Activated CD8-positive, alpha-beta memory T cell treated with anti-CD3 and anti-CD28 coated beads, Interleukin-2, amount 50 U/mL, for 48 hours (primary cell): ENCODE measurements at regions not wholly inside any gene's neighbourhood (a gene's known extent, or its start where the extent isn't known, plus 50 kb on each side); places are given as distances from the start of the nearest gene placed in this dataset.

Experiments used
- DNase-seq: peaks from one replicate; pipeline ENCODE4 v3.0.0-alpha.2; 2020

- DNase-seq: no peak
Measured at GRCh38 chr6:114520976-114521375, 178.2 kb upstream of the HS3ST5 start.

GRCh38 chr6:114514170-114514569 is 171.3 kb upstream of the HS3ST5 start:
- DNase-seq: no peak

- no peak for DNase-seq
Measured at GRCh38 chr6:114471450-114471849, 128.6 kb upstream of the HS3ST5 start.

DNA sequence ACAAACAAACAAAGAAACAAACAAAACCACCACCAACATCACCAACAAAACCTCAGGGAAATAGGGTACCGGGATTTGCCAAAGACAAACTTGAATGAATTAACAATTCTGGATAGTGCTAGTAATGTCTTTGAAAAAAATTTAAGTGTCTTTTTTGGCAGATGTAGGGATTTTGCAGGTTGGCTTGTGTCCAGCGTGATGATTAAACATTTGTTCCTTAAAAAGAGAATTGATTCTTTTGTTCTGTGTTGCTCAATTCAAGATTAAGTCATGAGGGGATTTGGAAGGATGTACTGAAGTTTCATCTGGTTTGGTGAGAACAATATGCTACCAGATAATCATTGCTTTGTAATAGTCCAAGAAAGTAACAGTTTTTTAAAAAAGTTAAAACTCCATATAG is 125.1 kb upstream of the HS3ST5 start:
- no peak for DNase-seq

DNA sequence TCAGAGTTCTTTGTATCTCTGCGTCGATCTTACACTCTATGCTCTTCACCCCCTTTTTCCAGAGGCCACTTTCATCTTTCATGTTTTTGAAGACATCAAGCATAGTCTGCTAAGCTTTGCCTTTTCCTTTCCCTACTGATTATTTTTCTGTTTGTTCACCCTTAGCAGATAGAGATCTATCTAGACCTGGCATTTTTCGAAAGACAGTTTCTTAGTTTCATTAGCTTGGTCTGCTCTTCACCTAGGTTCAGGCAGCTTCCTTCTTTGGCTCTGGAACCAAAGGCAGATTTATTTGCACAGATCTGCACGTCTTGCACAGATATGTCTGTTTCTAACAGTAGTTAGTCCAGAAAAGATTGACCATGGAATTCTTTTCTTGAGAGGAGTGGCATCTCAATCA is 122.7 kb upstream of the HS3ST5 start:
- no peak for DNase-seq

- no peak for DNase-seq
Measured at GRCh38 chr6:114453737-114454276, 111.0 kb upstream of the HS3ST5 start.

DNA sequence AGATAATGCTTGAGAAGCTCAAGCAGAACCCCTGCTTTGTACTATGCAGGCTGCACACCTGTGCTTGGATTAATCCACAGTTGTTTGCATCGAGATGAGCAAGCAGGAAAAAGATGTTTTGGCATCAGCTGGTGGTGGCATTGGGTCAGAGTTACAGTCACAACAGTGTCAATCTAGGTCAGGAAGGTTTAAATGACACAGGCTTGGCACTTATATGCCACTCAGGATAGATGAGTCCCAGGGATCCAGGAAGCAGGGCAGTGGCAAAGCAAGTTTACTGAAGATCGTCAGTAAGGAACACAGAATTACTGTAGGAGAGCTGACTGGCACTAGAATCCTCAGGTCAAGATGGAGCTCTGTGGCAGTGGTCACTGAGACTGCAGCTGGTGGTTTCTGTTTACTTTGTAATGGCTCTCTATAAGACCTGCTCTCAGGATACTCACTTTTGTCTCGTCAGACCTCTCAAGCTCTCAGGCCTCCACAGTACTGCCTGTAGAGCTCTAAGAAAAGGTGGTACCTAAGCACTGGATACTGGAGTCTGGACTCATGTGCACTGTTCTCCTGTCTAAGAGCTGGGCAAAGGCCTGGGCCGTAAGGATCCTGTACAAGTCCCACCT is 110.1 kb upstream of the HS3ST5 start:
- DNase-seq: no peak

GRCh38 chr6:114450631-114451030 is 107.8 kb upstream of the HS3ST5 start:
- no peak for DNase-seq

- no peak for DNase-seq
Measured at GRCh38 chr6:114449659-114450058, 106.8 kb upstream of the HS3ST5 start.

- no peak for DNase-seq
Measured at GRCh38 chr6:114446342-114446741, 103.5 kb upstream of the HS3ST5 start.

GRCh38 chr6:114445846-114446245 is 103.0 kb upstream of the HS3ST5 start:
- no peak for DNase-seq

- DNase-seq: no peak
Measured at GRCh38 chr6:114439411-114439810, 96.6 kb upstream of the HS3ST5 start.

DNA sequence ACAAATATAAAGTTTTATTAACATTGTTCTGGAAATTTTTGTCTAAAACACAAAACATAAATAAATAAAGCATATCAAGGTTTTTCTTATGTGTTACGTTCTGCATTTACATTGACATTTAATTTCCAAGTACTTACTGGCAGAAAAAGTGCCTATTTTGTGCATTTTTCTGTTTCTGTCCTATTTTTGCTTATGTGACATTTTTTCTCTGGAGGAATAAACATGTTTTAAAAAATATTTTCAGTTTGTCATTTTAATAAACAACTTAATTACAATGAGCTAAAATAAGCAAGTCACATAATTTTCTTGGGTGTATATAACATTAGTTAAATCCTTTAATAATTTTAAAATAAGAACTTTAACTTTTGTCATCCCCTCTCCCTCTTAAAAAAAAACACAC is 94.4 kb upstream of the HS3ST5 start:
- no peak for DNase-seq

DNA sequence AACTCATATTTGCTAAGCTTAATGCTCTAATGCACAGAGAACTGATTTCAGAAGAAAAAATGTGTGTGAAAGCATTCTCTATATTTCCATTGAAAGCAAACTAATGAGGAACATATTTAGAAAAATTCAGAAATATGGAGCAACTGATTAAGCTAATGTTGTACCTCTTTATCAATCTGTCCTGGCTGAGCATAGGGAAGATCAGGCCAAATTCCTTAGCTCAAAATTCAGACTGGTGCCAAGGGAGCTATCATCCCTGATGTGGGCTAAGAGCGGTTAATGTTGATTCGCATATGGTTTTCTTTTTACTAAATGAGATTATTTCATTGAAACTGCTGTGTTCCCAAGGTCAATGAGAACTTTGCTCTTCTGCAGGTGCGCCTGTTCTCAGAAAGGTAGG is 93.9 kb upstream of the HS3ST5 start:
- DNase-seq: no peak

GRCh38 chr6:114435985-114436384 is 93.2 kb upstream of the HS3ST5 start:
- DNase-seq: no peak

- no peak for DNase-seq
Measured at GRCh38 chr6:114432400-114432799, 89.6 kb upstream of the HS3ST5 start.

GRCh38 chr6:114431641-114432040 is 88.8 kb upstream of the HS3ST5 start:
- DNase-seq: no peak

DNA sequence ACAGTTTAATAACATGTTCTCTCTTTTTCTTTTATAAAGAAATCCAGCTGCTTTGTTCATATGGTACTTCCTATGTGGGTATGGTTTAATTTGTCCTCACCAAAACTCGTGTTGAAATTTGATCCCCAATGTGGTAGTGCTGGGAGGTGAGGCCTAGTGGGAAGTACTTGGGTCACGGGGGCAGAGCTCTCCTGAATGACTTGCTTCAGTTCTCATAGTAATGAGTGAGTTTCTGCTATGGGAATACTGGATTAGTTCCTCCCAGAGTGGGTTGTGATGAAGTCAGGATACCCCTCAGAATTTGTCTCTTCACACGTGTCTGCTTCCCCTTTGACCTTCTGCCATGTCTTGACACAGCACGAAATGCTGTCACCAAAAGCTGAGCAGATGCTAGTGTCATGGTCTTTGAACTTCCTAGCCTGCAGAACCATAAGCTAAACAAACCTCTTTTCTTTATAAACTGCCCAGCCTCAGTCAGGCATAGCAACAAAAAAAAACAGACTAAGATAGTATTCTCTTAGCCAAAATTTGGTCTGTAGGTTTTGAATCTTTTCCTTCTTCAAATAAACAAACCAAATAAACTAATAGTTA is 87.8 kb upstream of the HS3ST5 start:
- DNase-seq: no peak

- no peak for DNase-seq
Measured at GRCh38 chr6:114428341-114428740, 85.5 kb upstream of the HS3ST5 start.

DNA sequence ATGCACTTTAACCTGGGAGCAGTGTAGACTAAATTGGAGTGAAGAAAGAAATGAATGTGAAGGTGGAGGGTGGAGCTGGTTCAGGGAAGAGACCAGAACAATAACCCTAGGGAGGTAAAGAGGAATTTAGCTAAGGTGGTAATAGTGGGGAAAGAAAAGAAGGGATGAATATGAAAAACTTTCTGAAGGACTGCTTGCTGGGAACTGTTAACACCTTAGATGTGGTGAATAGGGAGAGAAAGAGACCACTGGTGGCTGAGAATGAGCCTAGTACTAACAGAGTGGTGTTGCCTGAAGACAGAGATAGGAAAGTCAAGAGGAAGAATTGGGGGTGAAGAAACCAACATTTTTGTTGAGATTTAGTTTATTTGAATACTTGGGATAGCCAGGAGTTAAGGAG is 78.4 kb upstream of the HS3ST5 start:
- no peak for DNase-seq

- no peak for DNase-seq
Measured at GRCh38 chr6:114419175-114419574, 76.4 kb upstream of the HS3ST5 start.

DNA sequence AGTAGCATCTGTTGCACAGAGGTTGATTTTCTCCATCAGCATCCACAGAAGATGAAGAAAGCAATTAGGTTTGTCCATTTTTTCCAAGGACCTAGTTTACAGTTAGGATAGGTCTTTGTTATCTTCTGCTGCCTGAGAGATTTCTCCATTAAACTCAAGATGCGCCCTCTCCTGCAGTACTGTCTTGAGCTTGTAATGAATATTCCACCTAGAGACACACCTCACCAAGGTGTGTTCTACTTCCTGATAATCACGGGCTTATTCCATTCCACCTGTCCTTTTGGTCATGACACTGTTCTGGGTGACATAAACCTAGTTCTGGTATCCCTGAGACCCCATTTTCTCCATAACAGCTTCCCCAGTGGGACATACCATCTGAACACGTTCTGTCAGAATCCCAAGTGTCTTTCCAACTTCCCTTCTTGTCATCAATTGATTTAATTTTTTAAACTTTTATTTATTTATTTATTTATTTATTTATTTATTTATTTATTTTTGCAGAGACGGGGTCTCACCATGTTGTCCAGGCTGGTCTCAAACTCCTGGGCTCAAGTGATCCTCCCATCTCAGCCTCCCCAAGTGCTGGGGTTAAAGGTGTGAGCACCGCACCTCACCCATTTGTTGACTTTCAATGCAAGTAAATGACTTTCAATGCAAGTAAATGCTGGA is 75.6 kb upstream of the HS3ST5 start:
- no peak for DNase-seq

DNA sequence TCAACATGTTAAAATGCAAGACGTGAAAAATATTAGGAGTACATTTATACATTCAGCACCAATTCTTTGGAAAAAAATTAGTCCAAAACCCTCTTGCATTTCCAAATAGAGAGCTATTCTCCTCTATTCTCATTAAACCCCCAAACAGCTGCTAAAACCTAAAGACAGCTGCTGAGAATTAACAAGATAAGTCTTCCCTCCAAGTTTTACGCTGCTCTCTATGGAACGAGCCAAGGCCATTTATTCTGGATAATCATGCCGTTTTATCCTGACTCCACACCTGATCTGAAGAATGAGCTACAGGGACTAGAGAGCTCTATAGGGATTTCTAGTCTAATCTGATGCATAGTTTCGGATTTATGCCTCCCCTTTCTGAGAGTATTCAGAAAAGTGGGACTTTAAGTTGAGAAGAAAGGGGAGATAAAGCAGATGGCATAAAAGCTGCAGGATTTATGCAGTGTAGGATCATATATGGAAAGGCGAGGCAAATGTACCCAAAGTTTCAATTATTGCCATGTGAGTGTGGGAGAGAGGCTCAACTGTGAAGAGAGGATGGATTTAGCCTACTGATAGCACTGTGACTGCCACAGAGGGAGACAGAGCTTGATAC is 64.7 kb upstream of the HS3ST5 start:
- no peak for DNase-seq
